NCI-H2196 (cell line): ENCODE measurements at regions not wholly inside any gene's neighbourhood (a gene's known extent, or its start where the extent isn't known, plus 50 kb on each side); places are given as distances from the start of the nearest gene placed in this dataset.
"Not testable (repeated sequence)": the region's sequence is repeated elsewhere in the genome, so short reads cannot be mapped to it uniquely, and the experiment has no call there.

Source experiments
- DNase-seq: peaks from one replicate; lab custom pipeline; 2025; ENCODE audit not compliant: unreplicated experiment; lab: John Stamatoyannopoulos, UW

DNA sequence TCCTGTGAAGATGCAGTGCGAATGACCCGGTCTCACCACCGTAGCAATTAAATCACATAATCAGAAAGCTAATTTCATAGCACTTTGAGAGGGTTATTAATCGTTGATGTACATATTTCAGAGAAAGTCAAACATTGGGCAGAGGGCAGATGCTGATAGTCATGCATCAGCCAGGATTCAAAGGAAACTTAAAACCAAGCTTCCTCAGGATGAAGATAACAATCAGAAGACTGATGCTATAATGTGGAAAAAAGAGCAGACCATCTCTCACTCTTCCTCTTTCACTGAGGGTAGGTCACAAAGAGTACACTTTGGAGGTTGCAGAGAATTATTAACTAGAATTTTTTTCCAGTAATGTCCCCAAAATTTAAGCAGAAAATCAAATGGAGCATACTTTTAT, 1027.7 kb upstream of the ZEB2 start:
- DNase-seq = no peak

DNA sequence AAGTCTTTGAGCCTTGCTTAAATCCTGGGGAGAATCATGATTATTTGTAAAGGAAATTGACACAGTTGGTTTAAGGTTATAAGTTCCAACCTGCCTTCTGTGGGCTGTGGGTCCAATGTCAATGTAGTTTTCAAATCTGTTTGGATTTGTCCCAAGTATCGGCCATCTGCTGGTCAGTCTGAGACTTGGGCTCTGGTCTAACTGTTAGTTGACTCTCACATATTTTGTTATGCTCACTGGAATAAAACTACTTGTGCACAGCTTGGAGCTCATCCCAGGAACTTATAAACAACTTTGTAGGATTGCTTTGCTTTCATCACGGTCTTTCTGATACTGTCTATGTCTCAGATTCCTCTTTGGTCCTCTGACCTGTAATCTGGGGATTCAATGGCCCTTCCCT, 1026.2 kb upstream of the ZEB2 start:
- DNase-seq = no peak

DNA sequence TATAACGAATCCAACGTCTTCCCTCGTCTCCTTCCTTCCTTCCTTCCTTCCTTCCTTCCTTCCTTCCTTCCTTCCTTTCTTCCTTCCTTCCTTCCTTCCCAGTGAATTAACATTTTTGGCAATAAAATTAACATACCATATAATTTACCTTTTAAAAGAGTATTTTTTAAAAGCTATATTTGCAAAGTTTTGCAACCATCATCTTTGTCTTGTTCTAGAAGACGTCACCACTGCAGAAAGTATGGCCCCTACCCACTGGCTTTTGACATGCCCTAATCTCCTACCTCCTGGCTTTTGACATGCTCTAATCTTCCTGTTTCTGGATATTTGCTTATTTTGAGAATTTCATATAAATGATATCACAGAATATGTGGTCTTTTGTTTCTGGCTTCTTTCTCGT, 1023.9 kb upstream of the ZEB2 start:
- no peak for DNase-seq

DNA sequence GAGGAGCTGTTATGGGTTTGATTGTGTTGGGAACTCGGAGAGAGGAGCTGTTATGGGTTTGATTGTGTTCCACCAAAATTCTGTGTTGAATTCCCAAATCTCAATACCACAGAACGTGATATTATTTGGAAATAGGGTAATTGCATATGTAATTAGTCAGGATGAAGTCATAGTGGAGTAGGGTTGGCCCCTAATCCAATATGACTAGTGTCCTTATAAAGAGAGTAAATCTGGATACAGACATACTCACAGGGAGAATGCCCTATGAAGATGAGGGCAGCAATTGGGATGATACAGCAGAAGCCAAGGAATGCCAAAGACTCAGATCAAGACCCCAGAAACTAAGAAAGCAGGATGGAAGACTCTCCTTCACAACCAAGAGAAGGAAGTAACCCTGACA, 1023.2 kb upstream of the ZEB2 start:
- no peak for DNase-seq

DNA sequence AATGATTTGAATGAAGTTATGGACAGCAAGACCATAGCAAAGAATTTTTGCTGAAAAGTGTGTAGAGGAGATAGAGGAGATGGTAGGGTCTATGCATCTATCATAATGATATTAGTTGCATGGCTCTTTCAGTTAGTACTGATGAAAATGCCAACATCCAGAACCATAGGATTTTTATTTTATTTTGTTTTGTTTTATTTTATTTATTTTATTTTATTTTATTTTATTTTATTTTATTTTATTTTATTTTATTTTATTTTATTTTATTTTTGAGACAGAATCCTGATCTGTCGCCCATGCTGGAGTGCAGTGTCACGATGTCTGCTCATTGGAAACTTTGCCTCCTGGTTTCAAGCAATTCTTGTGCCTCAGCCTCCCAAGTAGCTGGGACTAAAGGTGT, 1021.1 kb upstream of the ZEB2 start:
- DNase-seq = no peak

DNA sequence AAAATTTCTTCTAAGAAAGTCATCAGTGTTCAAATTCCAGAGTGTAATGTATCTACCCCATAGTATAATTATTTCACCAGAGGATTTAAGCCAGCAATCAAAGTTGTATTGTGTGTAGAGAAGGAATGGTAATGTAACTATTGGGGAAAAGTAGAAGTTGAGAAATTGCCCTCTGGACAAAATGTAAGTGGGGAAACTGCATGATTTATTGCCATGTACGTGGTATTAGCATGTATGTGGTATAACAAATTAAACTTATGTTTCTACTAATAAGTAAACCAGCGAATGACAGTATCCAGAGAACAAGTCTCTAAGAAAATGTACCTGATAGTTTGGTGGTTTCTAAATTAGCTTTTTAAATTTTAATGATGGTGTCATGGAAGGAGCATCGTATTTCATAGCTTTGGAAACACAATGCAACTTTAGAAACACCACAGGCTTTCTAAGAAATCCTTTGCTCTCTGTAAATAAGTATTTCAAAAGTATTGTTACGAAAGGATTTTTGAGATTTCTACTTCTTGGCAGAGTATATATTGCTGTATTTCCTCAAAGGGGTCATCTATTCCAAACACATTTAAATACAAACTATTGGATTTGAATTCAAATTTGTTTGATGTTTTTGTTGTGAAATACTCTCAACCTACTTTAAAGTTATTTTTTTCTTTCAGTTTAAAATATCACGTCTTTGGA, 1018.9 kb upstream of the ZEB2 start:
- DNase-seq = no peak

DNA sequence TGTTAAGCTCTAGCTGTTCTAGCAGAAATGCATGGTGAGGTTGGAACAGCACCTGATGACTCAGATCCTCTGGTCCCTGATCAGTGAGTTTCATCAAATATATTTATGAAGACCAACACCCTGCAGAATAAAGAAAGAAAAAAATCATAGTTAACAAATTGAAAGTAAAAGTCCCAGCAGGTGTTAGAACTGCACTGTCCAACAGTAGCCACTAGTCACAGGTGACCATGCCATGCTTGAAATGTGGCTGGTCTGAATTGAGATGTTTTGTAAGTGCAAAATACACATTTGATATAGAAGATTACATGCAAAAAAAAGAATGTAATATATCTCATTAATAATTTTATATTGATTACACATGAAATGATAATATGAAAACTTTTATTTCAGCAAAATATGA, 1010.7 kb upstream of the ZEB2 start:
- no peak for DNase-seq

DNA sequence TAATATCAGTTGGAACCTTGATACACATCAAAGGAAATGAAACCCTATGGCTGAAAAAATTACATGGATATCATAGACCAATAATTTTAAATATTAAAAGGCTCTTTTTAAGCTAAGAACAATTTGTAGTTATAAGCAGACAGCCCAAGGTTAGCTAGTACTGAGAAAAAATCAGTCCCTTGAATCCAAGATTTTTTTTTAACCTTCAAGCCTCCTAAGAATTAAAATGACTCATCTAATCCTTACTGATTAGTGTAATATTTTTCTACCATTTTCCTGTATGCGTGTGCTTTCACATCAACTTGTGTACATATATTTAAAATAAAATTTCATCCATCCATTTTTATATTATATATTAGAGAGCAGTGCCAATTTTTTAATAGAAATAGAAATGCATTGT, 1004.9 kb upstream of the ZEB2 start:
- no peak for DNase-seq

DNA sequence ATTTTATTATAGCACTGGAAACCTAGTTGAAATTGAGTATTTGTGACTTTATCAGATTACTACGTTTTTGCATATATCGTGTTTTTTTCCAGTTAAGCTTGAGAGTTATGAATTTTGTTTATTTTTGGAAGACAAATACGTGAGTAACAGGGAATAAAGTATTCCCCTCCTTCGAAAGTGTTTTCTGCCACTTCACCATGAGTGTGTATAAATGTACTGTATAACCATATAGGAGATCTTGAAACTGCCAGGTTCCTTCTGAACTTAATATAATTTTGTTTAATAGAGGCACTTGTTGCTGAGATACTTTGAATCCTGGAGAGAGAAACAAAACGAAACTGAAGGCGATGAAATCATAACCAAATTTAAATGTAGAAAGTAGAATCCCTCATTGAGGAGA, 1004.4 kb upstream of the ZEB2 start:
- no peak for DNase-seq

DNA sequence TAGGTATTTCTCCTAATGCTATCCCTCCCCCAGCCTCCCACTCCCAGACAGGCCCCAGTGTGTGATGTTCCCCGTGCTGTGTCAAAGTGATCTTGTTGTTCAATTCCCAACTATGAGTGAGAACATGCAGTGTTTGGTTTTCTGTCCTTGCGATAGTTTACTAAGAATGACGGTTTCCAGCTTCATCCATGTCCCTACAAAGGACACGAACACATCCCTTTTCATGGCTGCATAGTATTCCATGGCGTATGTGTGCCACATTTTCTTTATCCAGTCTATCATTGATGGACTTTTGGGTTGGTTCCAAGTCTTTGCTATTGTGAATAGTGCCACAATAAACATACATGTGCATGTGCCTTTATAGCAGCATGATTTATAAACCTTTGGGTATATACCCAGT, 999.3 kb upstream of the ZEB2 start:
- not testable (repeated sequence) for DNase-seq

DNA sequence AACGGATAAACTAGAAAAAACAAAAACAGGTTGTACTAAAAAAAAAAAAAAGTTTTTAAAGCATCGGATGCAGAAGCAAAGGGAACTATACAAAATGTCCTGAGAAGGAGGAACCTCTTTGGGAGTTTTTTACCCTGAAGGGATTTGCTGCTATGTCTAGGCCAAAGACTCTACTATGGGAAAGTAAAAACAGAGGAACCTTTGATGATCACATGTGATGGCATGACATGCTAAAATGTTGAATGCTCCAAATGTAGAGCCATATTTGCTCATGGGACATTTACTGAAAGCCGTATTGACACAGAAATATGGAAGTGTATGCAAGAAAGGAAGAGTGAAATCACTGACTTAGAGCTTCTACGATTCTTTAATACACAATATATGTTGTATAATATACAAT, 992.0 kb upstream of the ZEB2 start:
- DNase-seq = no peak

DNA sequence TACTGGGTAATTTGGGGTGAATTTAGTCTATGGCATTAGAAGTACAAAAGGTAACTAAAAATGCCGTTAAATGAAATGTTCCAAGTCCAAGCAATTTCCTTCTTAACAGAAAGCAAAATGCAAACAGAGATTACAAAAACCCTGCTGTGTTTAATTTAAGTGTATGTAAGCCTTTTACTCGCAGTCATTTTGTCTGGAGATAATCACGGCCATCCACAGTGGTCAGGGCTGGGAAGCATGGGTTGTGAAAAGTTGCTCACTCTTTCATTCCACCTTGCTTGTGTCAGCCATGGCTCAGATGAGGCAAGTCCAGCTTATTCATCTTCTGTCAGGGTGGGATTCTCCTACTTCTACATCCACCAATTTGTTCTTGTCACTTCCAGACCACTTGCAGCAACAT, 983.6 kb upstream of the ZEB2 start:
- no peak for DNase-seq

DNA sequence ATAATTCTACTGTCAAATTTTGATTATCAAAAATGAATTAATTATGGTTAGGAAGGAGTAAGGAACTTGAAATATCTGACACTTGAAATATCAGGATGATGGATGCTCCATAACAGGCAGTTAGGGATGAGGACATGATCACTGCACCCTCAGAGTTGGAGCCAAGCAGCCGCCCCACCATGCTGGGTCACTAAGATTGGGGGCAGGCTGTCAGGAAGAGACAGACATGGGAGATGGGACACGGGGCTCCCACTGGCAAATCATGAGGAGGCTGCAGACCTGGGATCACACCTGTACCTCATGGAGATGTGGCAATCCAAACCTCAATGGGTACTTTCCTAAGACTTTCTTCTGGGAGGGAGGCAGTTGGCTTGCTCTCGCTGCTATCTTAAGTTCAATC, 982.0 kb upstream of the ZEB2 start:
- DNase-seq = no peak

DNA sequence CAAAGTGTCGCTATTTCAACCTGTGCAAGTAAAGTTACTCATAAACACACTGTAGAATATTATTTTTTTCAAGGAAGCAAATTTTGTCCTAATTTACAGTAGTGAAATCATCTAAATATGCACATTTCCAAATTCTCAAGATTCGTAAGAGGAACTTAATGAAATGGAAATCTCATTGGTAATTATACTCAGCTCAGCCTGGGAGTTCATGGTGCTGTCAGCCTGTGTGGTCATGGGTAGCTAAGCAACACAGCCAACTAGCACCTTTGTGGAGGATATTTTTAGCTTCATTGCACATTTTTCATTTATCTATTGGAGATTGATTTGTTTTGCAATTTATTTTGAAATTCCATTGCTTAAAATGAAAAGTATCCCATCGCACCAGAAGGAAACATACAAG, 975.7 kb upstream of the ZEB2 start:
- DNase-seq = no peak

DNA sequence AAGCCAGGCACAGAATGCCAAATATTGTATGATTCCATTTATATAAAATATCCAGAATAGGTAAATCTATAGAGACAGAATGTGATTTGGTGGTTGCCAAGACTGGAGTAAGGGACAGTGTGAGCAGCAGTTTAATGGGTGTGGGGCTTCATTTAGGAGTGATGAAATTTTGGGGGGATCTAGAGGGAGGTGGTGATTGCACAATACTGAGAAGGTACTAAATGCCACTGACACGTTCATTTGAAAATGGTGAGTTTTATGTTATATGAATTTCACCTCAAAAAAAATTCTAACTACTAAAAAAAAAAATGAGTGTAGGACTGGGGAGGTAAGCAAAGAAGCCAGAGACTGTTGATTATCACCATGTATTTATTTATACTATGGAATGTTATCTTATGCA, 974.5 kb upstream of the ZEB2 start:
- DNase-seq = no peak

DNA sequence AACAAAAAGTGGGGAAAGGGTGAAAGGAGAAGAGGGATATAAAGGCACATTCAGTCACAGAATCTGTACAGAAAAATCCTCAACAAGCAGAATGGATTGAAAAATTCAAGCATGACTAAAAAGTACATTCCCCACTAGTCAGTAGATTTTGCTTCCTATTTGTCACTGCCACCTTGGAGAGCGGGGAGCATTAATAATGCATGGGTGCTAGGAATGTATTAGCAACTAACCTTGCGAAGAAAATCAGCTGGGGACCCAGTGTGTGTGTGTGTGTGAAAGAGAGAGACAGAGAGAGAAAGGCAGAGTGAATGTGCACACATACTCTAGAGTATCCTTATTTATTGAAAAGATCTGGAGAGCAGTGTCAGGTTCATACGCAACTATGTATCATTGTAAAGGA, 968.7 kb upstream of the ZEB2 start:
- no peak for DNase-seq

DNA sequence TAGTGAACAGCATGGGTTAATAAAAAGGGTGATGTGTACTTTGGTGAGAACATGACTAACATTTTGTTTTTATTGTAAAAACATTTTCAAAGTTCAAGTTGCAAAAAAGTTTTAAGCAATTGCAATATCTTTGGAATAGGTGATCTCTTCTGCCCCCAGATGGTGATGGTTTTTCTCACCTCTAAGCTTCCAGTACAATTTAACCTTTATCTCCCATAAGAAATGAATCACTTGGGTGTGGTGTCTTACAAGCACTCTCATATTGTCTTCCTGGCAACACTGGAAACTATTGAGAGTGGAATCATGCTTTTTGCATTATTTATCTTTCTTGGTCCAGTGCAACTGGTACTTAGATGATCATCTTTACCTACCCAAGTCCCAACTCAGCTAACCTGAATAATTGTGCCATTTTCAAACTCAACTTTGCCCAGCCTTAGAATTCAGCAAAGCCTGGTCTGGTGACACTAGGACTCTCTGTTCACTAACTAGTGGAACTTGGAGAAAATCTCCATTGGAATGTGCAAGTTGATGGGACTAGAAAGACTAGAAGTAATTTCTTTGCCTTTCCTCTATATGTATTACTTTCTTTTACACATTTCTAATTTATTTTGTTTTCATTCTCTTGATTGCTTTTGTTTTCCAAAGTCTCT, 964.7 kb upstream of the ZEB2 start:
- no peak for DNase-seq

DNA sequence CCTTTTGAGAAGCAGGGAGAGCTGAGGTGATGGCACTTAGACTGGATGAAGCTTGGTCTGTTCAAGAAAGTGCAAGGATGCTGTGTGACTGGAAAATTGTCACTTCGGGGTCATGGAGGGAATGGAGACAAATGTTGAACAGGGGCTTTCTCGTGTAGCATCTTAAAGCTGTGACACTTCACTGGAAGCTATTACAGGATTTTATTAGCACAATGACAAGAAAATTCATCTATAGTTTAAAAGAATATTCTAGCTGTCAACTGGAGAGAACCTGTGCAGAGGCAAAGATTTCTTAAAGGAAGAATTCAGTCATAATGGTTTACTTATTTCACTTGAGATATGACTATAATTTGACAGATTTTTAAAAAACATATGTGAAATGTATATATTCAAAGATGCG, 963.9 kb upstream of the ZEB2 start:
- no peak for DNase-seq

DNA sequence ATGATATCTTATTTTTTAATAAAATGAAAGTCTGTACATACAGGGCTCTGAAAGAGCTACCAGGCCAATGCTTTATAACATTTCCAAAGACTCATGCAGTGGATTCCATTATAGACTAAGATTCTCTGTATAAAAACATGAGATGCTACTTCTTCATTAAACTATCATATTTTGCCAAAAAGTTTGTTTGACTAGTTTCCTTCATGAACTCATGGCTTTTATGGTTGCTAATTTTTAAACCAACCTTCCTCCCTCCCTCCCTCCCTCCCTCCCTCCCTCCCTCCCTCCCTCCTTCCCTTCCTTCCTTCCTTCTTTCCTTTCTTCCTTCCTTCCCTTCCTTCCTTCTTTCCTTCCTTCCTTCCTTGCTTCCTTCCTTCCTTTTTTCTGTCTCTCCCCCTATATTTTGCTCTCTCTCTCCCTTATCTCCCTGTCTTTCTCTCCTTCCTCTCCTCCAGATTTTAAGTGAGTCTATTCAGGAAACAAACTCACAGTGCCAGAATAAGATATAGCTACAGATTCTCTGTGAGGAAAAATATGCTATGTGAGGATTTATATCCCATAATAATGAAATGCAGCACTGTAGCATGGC, 961.5 kb upstream of the ZEB2 start:
- DNase-seq = no peak

DNA sequence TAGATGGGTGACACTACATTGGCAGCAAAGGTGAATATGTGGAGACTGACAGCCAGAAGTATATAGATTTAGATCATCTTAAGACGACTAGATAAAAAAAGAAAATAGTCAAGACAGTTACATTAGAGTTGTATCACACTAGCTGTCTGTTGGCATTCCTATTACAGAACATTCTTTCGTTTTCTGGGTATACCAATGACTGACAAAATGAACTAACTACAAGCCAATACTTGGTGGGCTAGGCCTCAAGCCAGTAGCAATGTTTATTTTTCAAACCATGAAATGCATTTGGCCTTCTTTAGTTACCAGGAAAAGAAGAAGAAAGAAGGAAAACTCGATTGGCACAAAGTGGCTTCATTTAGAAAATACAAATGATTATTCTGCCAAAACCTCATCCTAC, 944.9 kb upstream of the ZEB2 start:
- DNase-seq = no peak

DNA sequence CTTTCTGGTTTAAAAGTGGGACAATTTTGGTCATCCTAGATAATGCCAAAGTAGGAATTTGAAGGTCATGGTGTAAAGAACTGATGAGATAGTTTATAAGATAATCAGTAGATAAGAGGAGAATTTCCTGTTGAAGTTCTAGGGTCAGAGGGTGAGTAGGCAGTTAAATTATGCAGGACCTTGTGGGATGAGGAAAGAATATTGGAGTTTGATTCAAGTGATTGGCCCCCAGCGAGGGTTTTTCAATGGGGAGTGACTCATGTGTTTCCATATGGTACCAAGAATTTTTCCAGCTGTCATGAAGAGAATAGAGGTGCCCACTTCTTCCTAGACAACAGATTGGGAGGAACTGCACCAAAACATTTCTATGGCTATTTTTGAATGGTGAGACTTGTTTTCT, 940.2 kb upstream of the ZEB2 start:
- DNase-seq = no peak

DNA sequence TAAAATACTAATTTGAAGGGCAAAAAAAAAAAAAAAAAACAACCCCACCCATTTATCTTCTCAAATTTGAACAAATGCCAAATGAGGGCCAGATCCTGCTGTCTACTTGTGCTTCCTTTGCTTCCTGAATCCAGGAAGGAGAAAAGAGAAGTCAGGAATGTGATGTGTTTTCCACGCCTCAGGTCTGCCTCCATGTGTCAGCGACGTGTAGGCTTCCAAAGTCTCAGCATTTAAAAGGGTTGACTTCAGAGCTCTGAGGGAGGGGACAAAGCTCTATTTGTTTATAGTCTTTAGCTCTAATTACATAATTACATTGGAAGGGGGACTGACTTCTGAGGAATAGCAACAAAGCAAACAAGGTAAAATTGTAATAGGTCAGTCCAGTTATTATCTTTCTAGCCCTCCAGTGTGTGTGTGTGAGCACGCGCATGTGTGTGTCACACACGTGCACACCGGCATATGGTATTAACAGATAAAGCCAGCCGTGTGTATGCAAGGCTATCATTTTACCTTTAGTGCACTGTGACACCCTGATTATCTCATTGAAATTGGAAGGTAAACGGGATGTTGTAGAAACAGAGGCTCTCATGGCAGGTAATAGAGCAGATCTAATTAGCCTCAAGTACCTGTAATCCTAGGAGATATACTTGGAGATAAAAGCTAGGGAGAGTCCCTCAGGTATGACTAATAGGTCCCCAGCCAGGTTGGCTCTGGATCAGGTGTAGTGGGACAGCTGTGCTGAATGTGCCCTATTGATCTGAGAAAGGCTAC, 911.4 kb upstream of the ZEB2 start:
- DNase-seq = peak; percentile 46
